Right lobe of liver (tissue), 4 donors: ENCODE measurements at regions not wholly inside any gene's neighbourhood (a gene's known extent, or its start where the extent isn't known, plus 50 kb on each side); places are given as distances from the start of the nearest gene placed in this dataset.

Source experiments
- CTCF ChIP-seq, 4 donors: fragments of 200-600 bp in 3 of 4; fragments of 450-650 bp in 1 of 4; IDR thresholded peaks; one replicate each; pipeline versions ENCODE4 v1.5.1 to v1.8.0; 2016 to 2022; ENCODE audit warnings: antibody characterized with exemption in 4 of 4, mild to moderate bottlenecking in 2 of 4
- POLR2A ChIP-seq: fragments of 450-650 bp; IDR thresholded peaks from one replicate; pipeline ENCODE4 v1.6.1; 2017; ENCODE audit warnings: antibody characterized with exemption, mild to moderate bottlenecking
- donor health status: DM: no; HTN: no; CAD: no.
- donor health status: DM: no; HTN: no; CAD: no.
- donor health status: DM: no; HTN: yes; CAD: no.

- TF ChIP-seq CTCF (IDR thresholded peaks at IDR 0.05) (no peak), POLR2A (no peak)
Measured at GRCh38 chr2:208671284-208671683, 264.7 kb downstream of the PTH2R start.
